ENCODE measurements at regions not wholly inside any gene's neighbourhood (a gene's known extent, or its start where the extent isn't known, plus 50 kb on each side); places are given as distances from the start of the nearest gene placed in this dataset.

GRCh38 chr5:82796643-82797416 is 280.4 kb downstream of the TMEM167A start:
- TF ChIP-seq CTCF (IDR thresholded peaks at IDR 0.05 in 8 of 11, conservative IDR thresholded peaks at IDR 0.05 in 3 of 11) (no peak), POLR2A (IDR thresholded peaks at IDR 0.05) (no peak), POLR2AphosphoS5 (IDR thresholded peaks at IDR 0.05) (no peak)
